Left renal cortex interstitium (tissue), 4 donors: ENCODE measurements at regions not wholly inside any gene's neighbourhood (a gene's known extent, or its start where the extent isn't known, plus 50 kb on each side); places are given as distances from the start of the nearest gene placed in this dataset.
"Not testable (repeated sequence)": the region's sequence is repeated elsewhere in the genome, so short reads cannot be mapped to it uniquely, and the experiment has no call there.

ENCODE experiments used
- DNase-seq, 4 donors: peaks; one replicate each; pipeline ENCODE4 v3.0.0-alpha.2; 2013; ENCODE audit warnings: low read depth in 4 of 4, low spot score in 2 of 4, missing footprints in 1 of 4

- DNase-seq = no peak
Observed at GRCh38 chr2:237195396-237196120, 109.9 kb downstream of the COPS8 start.

- DNase-seq = no peak
Observed at GRCh38 chr2:237196409-237196808, 110.7 kb downstream of the COPS8 start.

DNA sequence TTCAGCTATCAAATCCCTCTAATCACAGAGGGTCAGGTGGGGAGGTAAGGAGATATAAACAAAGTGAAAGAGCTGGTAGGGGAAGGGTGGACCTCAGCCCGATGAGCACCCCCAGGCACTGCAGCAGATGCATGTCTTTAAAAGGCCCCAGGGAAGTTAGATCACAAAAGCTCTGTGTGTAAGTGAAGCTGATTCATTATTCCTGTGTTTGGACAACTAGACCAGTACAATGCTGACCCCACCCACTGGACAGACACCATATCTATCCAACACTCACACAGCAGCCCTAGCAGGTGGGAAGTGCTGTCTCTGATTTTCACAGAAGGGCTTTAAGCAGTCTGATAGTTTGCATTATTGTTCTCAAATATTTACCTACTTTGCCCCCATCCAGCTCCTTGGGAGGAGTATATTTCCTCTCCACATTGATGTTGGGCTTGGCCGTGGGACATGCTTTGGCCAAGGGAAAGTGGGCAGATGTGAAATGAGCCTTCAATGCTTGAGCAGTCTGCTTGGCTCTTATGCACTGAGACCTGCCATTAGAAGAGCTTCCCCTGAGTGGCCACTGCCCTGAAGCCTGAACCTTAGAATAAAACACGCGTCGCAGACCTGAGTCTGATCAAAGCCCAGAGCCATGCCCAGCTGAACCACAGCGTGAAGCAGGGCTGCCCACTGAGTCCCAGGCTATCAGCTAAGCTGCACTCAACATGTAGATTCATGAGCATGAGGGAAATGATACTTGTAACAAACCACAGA lies 111.4 kb downstream of the COPS8 start:
- DNase-seq = no peak

DNA sequence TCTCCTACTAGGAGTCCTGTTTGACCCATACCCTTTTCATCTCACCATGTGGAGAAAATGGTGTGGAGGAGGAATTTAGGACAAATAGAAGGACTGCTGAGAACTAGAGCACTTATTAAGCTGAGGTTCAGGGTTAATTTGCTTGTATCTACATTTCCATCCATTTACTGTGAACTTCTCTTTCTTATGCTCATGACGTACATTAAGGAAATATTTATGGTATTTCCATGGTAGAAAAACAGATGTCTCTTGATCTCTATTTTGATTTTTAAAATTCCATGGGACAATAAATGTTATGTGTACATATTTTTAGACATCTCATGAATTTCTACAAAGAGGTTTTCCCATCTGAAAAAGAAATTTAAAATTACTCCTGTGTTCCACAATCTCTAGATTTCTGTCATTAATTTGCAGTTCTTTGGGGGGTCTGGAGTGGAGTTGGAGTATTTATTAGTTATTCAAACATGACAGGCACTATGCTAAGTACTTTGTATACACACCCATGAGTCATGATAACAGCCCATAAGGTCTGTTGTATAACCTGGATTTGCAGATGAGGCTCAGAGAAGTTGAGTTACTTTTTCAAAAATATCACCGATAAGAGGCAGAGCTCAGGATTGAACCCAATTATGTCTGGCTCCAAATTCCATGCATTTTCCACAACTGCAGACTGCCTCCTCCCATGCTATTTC lies 112.6 kb downstream of the COPS8 start:
- DNase-seq = no peak

GRCh38 chr2:237199082-237199481 lies 113.4 kb downstream of the COPS8 start:
- DNase-seq = no peak

- DNase-seq = no peak
Observed at GRCh38 chr2:237199577-237199976, 113.9 kb downstream of the COPS8 start.

DNA sequence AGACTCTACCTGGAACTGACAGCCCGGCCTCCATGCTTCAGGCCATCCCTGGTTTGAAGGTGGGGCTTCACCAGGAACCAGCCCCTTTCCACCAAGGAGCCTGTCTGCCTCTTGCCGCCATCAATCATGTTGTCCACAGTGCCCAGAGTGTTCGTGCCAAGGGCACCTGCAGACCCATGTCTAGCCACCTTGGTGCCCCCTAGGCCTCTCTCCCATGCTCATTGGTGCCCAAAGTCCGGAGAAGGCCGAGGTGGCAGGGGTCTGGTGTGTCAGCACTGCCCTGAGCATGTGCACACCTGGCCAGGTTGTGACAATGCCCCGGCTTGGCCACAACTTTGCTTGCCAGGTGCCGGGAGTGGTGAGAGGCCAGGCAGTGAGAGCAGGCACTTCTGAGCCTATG lies 114.8 kb downstream of the COPS8 start:
- no peak for DNase-seq

GRCh38 chr2:237201461-237202287 lies 116.0 kb downstream of the COPS8 start:
- DNase-seq = no peak

GRCh38 chr2:237202288-237203030 lies 116.8 kb downstream of the COPS8 start:
- DNase-seq = no peak

DNA sequence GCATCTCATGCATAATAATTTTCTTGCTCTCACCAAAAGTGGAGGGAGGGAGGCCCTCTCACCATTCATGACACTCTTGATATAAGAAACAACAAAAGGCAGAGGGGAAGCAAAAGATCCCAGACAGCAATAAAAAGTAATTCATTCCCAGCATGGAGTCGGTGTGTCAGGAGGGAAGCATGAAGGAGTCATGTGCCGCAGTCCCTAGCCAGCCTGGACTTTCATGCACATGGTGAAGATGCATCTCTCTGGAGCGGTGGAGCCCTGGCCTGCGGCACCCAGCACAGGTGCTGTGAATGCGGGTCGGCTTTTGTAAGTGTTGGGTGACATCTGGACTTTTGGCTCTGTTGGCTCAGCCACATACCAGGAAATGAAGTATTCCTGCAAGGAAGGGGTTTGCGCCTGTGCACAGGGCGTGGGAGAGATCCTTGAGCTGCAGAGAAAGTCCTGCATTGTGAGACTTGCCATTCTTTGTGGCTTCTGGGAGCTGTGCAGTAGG lies 119.4 kb downstream of the COPS8 start:
- no peak for DNase-seq

DNA sequence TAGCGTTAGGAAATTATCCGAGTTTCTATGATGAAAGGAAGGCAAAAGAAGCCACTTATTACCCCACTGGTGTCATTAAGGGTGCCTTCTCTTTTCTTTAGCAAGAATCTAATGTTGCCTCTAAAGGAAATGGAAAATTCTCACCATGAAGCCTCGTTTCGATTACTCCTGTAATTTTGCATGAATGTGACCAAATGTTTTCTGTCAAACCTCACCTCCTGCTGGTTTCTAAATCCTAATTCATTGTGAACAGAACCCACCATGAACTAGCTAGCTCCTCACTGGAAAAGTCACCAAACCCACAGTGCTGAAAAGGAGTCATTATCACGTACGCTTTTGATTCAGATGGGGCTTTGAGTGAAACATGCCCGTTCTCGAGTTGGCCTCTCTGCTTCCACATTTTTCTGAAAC lies 119.9 kb downstream of the COPS8 start:
- DNase-seq = no peak

DNA sequence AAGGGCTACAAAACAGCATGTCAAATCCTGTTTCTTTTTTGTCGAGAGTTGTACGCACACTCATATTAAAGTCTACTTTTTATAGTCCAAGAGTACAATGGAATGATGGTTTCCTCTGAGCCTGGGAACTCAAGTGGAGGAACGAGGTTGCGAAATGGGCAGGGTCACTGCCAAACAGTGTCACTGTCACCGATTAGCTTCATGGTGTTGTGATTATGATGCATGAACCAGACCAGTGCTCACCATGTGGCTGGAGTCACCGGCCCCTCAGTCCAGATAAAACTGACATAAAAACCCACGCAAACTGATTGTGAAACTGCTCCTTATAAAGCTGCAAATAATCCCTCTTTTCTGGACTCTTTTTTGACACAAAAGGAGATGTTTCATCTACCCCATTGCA lies 122.0 kb downstream of the COPS8 start:
- no peak for DNase-seq

DNA sequence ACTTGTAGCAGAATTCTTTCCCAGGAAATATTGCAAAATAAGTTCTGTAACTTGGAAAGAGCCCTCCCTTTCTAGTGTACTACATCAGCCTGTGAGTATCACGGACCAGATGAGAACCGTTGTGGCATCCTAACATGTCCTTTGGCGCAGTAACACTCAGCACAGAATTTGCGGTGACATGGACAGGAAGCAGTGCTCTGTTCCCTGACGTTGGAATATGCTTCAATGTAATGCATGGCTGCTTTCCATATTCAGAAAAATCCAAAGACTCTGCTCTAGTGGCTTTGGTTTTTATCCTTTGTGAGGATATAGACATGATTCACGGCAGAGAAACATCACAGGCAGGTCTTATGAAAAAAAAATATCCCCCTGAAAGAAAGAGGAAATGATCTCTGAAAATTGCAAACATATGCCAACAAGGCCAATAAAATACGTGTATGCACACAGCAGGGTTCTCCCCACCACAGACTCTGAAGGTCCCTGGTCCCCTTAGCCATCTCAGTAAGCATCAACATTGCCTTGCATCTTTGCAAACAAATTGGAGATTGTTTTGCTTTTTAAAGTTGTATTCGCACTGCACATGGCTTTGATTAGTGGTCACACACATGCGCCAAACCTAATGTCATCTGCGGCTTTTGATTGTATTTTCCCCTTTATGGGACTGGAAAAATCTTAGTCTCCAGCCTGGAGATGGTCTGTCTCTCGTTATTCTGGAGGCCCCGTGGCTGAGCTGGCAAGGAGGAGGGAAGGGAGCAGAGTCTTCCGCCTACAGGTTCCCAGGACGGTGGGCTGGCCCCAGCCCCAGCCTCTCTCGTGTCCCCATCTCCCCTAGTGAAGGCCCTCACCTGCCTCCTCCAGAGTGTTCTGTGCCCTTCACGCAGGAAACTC lies 122.9 kb downstream of the COPS8 start:
- no peak for DNase-seq

DNA sequence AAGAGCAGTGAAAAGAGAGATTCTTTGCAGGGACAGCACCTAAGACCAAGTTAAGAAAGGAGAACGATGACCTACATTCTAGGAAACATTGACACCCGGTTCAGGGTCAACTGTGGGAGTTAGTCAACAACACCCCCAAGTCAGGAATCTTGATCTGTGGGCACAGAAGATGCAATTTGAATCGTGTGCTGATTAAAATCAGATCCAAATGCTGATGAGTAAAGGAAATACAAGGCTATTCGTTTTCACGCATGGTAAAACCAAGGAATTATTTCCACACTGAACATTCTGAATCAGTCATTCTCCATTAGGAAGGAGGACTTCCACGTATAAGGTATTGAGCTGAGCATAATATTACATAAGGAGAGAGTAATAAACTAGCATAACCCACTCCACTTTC lies 124.2 kb downstream of the COPS8 start:
- DNase-seq = no peak

GRCh38 chr2:237210297-237210696 lies 124.6 kb downstream of the COPS8 start:
- DNase-seq = no peak

- no peak for DNase-seq
Observed at GRCh38 chr2:237210763-237211162, 125.1 kb downstream of the COPS8 start.

DNA sequence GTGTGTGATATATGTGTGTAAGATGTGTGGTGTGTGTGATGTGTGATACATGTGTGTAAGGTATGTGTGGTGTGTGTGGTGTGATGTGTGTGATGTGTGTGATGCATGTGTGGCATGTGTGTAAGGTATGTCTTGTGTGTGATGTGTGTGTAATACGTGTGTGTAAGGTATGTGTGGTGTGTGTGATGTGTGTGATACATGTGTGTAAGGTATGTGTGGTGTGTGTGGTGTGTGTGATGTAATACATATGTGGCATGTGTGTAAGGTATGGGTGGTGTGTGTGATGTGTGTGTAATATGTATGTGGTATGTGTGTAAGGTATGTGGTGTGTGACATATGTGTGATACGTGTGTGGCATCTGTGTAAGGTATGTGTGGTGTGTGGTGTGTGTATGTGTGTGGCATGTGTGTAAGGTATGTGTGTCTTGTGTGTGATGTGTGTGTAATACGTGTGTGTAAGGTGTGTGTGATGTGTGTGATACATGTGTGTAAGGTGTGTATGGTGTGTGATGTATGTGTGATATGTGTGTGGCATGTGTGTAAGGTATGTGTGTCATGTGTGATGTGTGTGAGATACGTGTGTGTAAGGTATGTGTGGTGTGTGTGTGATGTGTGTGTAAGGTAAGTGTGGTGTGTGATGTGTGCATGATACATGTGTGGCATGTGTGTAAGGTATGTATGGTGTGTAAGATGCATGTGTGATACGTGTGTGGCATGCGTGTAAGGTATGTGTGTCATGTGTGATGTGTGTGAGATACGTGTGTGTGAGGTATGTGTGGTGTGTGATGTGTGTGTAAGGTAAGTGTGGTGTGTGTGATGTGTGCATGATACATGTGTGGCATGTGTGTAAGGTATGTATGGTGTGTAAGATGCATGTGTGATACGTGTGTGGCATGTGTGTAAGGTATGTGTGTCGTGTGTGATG lies 126.9 kb downstream of the COPS8 start:
- DNase-seq = not testable (repeated sequence)
